Left ventricle myocardium superior (tissue), 1 donor: ENCODE measurements at regions not wholly inside any gene's neighbourhood (a gene's known extent, or its start where the extent isn't known, plus 50 kb on each side); places are given as distances from the start of the nearest gene placed in this dataset.
"Not testable (repeated sequence)": the region's sequence is repeated elsewhere in the genome, so short reads cannot be mapped to it uniquely, and the experiment has no call there.

Experiments used
- ATAC-seq: fragments of 200-7000 bp; cut with Tn5 transposase; one replicate; pipeline ENCODE4 v1.9.1; 2020; ENCODE audit warnings: mild to moderate bottlenecking, moderate library complexity
- DNase-seq: peaks from one replicate; pipeline ENCODE4 v3.0.0-alpha.2; 2020
- intact Hi-C: fragments of 100-400 bp; cut with micrococcal nuclease; formaldehyde crosslinking; loops from one replicate; pipeline ENCODE4 v1.11.0; 2022
- donor health status: DM: no; HTN: yes; CAD: no; lungs with severe emphysema.

DNA sequence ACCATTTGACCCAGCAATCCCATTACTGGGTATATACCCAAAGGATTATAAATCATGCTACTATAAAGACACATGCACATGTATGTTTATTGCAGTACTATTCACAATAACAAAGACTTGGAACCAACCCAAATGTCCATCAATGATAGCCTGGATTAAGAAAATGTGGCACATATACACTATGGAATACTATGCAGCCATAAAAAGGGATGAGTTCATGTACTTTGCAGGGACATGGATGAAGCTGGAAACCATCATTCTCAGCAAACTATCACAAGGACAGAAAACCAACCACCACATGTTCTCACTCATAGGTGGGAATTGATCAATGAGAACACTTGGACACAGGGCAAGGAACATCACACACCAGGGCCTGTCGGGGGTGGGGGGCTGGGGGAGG, 171.7 kb upstream of the POGK start:
- intact Hi-C loops, ATAC-seq: not testable (repeated sequence)

DNA sequence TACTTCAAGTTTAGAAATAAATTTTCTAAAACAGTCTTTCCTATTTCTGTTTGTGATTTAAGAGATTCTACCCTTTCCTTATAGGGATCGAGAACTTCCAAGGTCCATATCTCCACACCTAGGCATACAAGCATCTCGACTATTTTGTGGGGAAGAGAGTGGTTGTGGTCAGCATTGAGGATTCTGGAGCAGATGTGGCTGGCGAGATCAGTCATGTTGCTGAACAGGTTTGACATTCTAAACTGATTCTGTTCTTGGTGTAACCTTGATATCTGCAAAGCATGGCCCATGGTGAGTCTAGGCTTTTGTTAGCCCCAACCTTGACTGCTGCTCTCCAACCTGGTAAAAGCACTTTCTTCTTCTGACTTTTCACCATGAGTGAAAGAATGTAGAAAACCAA, 167.6 kb upstream of the POGK start:
- intact Hi-C loops: no loop called here
- no peak for ATAC-seq
- DNase-seq: no peak

More for the DNA sequence above, 171.7 kb upstream of the POGK start:
- DNase-seq: not testable (repeated sequence)

DNA sequence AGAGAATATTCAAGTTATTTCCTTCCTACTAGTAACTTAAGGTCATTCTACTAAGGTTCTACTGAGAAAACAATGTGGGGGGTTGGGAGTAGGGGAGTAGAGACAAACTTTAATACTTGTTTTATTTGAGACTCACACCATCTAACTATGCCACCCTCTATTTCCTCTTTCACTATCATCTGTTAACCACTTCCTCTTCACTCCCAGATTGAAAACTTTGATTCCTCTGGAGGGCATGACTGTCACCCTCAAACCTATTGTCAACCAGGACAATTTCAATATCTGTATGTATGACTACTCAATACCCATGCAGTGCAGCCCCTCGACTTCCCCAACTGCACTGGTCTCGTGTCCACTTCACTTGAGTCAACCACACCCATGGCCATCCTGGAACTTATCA, 165.6 kb upstream of the POGK start:
- ATAC-seq (no peak), DNase-seq (no peak)
- intact Hi-C loops: no loop called here

DNA sequence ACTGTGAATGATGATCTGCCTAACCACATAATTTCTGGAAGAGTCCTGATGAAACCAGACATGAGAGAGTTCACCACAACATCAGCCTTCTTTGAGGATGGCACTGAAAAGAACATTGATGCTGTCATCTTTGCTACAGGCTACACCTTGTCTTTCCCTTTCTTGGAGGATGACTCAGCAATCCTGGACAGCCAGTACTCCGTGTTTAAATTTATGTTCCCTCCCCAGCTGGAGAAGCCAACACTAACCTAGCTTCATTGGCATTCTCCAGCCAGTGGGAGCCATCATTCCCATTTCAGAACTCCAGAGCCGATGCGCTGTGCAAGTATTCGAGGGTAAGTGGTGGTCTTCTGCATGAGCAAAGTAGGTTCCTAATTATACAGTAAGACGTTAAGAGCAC, 164.1 kb upstream of the POGK start:
- no peak for DNase-seq
- no peak for ATAC-seq
- intact Hi-C loops: no loop called here

DNA sequence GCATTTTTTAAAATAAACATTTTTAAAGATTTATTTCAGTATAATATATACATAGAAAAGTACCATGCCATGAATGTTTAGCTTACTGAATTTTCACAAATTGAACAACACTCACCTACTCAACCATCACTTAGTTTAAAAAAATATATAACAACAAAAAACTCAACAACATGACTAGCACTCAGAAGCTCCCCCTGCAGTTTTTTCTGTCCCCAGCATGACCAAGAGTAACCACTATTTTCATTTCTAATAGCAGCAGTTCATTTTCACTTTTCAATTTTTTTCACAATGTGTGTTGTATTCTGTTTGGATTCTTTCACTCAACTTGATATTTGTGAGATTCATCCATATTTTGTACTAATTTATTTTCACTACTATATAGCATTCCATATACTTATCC, 162.3 kb upstream of the POGK start:
- intact Hi-C loops: no loop called here
- DNase-seq (no peak), ATAC-seq (no peak)

DNA sequence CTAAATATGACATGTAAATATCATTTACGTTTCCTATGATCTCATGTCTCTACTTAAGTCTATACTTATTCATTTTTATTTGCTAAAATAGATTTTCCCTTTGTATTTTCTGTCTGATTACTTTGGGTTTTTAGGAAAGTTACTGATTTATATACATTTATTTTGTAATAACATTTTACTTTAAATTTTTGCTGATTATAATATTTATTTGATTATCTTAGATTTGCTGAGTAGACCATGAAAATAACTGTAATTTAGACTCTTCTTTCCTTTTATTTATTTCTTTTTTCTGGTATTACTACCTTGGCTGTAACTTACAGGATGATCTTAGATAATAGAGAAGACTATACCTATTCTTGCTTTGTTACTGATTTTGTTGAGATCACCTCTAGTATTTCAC, 159.9 kb upstream of the POGK start:
- DNase-seq: no peak
- intact Hi-C loops: no loop called here
- ATAC-seq: no peak

DNA sequence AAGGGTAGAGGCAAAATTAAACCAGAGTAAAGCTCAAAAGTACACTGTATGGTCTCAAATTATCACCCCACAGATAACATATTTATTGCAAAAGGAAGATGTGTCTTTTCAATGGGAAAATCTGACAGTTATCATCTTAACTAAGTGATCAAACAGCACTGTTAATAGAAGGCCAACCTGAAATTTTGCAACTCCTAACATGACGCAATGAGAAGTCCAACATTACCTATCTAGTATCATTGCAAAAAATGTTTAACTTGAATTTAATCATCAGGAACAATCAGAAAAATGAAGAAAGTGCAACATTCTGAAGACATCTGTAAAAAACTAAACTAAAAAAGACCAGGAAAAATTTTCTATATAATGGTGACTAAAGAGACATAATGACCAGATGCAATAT, 156.7 kb upstream of the POGK start:
- no peak for ATAC-seq
- intact Hi-C loops: no loop called here
- no peak for DNase-seq

DNA sequence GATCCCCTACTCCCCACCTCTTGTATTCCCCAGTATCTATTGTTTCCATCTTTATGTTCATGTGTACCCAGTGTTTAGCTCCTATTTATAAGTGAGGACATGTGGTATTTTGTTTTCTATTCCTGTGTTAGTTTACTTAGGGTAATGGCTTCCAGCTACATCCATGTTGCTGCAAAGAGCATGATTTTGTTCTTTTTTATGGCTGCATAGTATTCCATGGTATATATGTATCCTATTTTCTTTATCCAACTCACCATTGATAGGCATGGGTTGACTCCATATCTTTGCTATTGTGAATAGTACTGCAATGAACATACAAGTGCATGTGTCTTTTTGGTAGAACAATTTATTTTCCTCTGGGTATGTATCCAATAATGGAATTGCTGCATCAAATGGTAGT, 154.6 kb upstream of the POGK start:
- DNase-seq, ATAC-seq, intact Hi-C loops: not testable (repeated sequence)

DNA sequence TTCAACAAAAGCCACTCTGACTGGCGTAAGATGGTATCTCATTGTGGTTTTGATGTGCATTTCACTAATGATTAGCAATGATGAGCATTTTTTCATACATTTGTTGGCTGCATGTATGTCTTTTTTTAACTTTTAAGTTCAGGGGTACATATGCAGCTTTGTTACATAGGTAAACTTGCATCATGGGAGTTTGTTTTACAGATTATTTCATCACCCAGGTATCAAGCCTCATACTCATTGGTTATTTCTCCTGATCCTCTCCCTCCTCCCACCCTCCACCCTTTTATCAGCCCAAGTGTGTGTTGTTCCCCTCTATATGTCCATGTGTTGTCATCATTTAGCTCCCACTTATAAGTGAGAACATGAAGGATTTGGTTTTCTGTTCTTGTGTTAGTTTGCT, 154.1 kb upstream of the POGK start:
- intact Hi-C loops: no loop called here
- ATAC-seq (no peak), DNase-seq (no peak)

DNA sequence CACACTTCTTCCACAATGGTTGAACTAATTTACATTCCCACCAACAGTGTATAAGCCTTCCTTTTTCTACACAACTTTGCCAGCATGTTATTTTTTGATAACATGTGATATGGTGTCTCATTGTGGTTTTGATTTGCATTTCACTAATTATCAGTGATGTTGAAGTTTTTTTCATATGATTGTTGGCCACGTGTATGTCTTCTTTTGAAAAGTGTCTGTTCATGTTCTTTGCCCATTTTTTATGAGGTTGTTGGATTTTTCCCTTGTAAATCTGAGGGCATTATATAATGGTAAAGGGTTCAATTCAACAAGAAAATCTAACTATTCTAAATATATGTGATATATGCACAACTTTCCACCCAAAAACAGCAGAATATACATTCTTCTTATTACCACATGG, 153.4 kb upstream of the POGK start:
- DNase-seq, intact Hi-C loops, ATAC-seq: not testable (repeated sequence)

DNA sequence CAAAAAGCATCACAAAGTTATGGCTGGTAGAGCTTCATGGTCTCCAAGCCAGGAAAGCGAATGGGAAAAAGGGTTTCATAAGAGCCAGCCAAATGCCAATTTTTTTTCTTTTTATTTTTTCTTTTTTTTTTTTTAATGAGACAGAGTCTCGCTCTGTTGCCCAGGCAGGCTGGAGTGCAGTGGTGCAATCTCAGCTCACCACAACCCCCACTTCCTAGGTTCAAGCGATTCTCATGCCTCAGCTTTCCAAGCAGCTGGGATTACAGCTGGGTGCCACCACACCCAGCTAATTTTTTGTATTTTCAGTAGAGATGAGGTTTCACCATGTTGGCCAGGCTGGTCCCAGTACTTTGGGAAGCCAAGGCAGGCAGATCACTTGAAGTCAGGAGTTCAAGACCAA, 148.7 kb upstream of the POGK start:
- DNase-seq, intact Hi-C loops, ATAC-seq: not testable (repeated sequence)

DNA sequence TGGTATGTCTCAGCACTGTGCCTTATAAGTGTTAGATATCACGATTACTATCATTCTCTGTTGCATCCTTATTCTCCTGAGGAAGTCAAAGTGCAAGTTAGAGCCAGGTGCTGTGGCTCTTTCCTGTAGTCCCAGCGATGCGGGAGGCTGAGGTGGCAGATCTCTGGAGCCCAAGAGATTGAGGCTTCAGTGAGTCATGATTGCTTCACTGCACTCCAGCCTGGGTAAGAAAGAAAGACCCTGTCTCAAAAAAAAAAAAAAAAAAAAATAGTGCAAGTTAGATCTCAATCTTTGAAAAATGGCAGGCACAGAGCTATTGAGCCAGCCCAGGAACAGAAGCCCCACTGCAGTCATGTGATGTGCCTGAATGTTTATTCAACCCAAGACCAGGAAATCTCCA, 147.8 kb upstream of the POGK start:
- intact Hi-C loops: no loop called here
- DNase-seq (no peak), ATAC-seq (no peak)

DNA sequence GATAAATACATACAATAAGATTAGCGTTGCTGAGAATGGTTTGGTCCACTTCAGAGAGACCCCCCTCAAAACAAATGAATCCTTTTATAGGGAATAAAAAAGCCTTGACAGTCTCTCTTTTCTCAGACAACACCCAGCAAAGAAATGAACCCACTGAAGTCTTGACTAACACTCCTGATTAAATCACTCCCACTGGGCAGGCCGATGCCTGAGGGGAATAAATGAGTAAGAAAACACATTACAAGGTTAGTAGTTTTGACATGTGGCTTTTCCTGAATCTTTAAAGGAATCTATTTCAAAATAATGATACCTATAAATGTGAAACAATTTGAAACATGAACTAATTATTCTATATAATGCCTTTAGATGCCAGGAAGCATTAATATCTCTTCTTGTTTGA, 146.9 kb upstream of the POGK start:
- intact Hi-C loops: no loop called here
- DNase-seq: no peak
- no peak for ATAC-seq

DNA sequence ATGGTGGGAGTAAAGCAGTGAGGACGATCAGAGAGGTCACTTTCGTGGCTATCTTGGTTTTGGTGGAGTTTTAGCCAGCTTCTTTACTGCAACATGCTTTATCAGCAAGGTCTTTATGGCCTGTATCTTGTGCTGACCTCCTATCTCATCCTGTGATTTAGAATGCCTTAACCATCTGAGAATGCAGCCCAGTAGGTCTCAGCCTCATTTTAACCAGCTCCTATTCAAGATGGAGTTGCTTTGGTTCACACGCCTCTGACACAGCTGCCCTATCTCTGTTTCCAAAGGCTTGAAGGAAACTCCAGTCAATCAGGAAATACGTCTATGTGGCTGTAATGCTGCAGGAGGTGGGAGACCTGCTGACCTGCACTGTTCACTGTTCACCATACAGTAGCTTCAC, 146.1 kb upstream of the POGK start:
- intact Hi-C loops: no loop called here
- DNase-seq (no peak), ATAC-seq (no peak)

DNA sequence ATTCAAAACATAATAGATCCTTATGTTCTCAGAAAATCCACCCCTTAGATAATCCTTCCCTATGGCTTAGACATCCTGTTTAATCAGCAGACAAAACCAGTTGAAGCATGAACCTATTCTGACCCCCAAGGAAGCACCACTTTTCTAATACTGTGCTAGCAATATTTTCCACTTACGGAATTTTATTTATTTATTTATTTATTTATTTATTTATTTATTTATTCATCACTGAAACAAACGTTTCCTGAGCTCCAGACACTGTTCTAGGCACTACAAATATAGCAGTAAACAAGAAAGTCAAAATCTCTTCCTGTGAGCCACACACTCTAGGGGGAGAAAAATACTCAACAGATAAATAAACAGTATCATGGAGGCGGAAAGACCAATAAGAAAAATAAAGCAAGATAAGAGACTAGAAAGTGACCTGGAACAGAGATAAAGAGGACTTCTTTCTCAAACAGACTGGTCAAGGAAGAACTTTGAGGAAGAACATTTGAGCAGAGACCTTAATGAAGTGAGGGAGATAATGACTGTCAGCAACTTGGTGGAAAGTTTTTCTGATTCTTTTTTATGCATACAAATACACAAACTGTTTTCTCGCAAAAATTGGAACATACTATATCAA, 145.5 kb upstream of the POGK start:
- intact Hi-C loops: no loop called here
- DNase-seq (no peak), ATAC-seq (no peak)

DNA sequence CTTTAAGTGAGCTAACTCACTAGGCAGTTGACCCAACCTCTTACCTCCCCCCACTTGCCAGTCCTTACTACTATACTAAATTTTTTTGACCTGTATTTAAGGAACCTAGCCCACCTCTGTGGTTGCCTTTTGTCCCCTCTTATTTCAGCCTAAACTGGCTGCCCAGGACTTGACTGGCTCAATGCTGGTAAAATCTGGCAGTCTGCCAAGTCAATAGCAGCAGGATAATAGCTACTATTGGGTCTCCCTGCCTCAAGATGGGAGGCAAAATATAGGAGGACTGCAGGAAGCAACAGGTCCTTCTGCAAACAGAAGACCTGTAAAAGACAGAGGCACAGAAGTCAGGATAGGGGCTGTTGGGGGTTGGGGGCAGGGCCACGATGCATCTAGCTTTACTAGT, 144.2 kb upstream of the POGK start:
- ATAC-seq (no peak), DNase-seq (no peak)
- intact Hi-C loops: no loop called here

DNA sequence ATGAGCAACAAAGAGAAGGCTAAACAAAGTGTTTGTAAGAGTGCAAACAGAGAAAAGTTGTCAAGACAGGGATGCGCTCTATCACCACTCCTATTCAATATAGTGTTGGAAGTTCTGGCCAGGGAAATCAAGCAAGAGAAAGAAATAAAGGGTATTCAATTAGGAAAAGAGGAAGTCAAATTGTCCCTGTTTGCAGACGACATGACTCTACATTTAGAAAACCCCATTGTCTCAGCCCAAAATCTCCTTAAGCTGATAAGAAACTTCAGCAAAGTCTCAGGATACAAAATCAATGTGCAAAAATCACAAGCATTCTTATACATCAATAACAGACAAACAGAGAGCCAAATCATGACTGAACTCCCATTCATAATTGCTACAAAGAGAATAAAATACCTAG, 143.4 kb upstream of the POGK start:
- intact Hi-C loops, DNase-seq, ATAC-seq: not testable (repeated sequence)

DNA sequence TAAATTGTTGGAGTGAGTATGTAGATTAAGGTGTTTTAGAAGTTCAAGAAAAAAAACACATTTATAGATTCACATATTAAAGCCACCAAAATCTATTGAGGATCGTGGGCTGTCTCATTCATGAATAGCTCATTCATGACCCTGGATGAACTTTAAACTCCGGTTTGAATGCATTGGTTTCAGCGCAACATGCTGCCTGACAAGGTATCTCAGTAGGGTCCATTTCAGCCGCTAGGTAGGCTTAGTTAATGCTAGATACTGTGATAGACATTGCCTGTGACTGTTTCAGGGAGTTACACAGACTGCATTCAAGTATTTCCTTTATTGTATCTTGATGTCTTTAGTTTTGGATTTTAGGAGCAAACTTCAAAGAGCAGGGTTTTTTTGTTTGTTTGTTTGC, 140.5 kb upstream of the POGK start:
- no peak for DNase-seq
- ATAC-seq: no peak
- intact Hi-C loops: no loop called here

DNA sequence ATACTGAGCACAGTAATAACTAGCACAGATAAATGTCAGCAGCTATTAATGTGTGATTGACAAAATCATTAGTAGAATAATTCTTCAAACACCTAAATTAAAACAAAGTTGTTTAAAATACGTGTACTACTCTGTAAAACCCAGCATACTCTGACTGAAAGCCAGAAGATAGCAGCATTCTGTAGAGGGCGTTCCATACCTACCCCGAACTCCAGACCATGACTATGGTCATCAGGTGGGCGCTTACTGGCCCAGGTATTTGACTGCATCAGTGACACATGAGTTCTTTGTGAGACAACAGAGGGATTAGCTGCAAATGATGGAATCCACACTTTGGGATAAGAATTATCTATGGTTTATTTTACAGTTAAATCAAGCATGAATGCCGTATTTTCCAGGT, 139.7 kb upstream of the POGK start:
- ATAC-seq: no peak
- intact Hi-C loops: no loop called here

DNA sequence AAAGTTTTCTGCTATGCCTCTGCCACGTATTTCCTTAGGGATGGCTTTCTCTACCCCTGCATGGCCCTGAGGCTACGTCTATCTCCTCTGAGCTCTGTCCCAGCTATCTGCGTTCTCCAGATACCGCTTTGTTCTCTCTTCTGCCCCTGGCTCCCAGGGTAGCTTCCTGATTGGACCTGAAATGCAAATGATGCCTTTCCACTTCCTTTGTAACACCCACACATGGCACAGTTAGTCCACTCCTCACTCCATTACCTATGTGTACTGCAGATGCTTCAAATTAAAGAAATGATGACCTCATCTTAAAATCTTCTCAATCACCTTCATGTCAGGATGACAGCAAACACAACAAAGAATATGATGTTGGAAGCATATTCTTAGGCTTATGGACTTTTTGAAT, 138.6 kb upstream of the POGK start:
- no peak for ATAC-seq
- intact Hi-C loops: no loop called here
- DNase-seq: no peak

More for the DNA sequence above, 139.7 kb upstream of the POGK start:
- no peak for DNase-seq

DNA sequence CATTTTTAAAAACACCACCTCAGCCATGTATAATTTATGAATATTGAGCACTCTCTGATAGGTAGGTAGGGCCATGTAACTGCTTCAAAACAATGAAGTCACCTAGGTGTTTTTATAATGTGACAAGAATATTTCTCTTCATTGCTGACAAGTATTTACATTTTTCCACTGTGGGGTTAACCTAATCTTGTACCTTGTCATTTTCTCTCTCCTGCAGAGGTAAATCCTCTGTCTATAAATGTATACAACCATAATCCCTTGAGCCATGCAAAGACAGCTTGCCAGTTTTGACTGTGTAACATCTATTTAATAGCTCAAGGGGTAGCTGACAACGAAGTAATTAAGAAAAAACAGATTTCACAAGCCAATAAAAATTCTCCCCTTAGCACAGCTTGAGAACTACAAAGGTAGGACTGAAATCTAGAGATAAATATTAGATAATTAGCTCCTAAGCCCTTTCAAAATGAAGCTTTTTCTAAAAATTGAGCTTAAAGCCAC, 137.6 kb upstream of the POGK start:
- DNase-seq (no peak), ATAC-seq (no peak)
- intact Hi-C loops: no loop called here

DNA sequence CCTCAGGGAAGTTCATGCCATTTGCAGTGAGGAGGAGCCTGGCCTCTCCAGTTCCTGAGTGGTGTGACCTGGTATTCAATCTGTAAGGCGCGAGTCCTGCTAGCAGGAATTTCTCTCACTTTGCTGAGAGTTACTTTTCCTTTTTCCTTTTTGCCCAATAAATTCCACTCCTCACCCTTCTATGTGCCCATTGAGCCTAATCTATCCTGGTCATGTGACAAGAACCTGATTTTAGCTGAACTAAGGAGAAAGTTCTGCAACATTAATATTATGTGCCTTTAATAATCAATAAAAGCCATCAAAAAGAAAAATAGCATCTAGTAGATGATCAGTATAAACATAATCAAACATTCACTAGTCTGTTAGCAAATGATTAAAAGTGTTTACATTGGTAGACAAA, 136.1 kb upstream of the POGK start:
- DNase-seq (no peak), ATAC-seq (no peak)
- intact Hi-C loops: no loop called here
